Stomach smooth muscle (tissue), 2 donors: ENCODE measurements at regions not wholly inside any gene's neighbourhood (a gene's known extent, or its start where the extent isn't known, plus 50 kb on each side); places are given as distances from the start of the nearest gene placed in this dataset.

Experiments used
- H3K27ac ChIP-seq: one replicate; pipeline ENCODE4 v1.7.0; 2013; ENCODE audit warnings: mild to moderate bottlenecking, low read length, inconsistent platforms
- H3K27me3 ChIP-seq, 2 donors: one replicate each; pipeline ENCODE4 v1.7.0; 2013; ENCODE audit warnings: low read length in 2 of 2; ENCODE audit not compliant: insufficient read depth in 2 of 2, control insufficient read depth in 1 of 2
- H3K36me3 ChIP-seq, 2 donors: one replicate each; pipeline ENCODE4 v1.7.0; 2013; ENCODE audit warnings: low read length in 2 of 2; ENCODE audit not compliant: control insufficient read depth in 2 of 2, insufficient read depth in 2 of 2
- H3K4me1 ChIP-seq: one replicate; pipeline ENCODE4 v1.7.0; 2013; ENCODE audit warnings: low read length; ENCODE audit not compliant: control insufficient read depth, insufficient read depth
- H3K4me3 ChIP-seq, 2 donors: one replicate each; pipeline ENCODE4 v1.7.0; 2013; ENCODE audit warnings: low read length in 2 of 2
- H3K9ac ChIP-seq, 2 donors: one replicate each; pipeline ENCODE4 v1.7.0; 2013; ENCODE audit warnings: low read length in 2 of 2, mild to moderate bottlenecking in 1 of 2
- H3K9me3 ChIP-seq, 2 donors: one replicate each; pipeline ENCODE4 v1.7.0; 2013; ENCODE audit warnings: low read length in 2 of 2; ENCODE audit not compliant: control insufficient read depth in 2 of 2
- donor health status: healthy.
- donor health status: Pancreatic carcinoma.

DNA sequence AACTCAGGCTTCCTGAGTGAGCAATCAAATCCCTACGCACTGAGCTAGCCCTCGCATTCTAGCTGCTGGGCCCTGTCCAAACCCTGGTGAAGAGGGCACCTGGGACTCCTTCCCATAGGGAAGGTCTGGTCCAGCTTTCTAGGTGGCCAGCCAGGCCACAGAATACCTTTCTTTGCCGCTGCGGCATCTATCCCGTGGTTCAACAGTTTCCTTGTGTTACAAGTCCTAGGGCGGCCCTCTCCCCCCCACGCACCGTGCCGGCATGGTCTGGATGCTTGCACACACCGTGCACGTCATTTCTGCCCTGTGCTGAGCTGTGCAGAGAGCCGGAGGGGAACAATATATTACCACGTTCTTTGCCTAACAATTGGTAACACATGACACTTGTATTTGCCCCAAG is 164.6 kb upstream of the TSHZ3 start:
- Histone ChIP-seq H3K27me3 (no peaks in the 10 kb centered on the region), H3K36me3 (no peaks in the 10 kb centered on the region)

DNA sequence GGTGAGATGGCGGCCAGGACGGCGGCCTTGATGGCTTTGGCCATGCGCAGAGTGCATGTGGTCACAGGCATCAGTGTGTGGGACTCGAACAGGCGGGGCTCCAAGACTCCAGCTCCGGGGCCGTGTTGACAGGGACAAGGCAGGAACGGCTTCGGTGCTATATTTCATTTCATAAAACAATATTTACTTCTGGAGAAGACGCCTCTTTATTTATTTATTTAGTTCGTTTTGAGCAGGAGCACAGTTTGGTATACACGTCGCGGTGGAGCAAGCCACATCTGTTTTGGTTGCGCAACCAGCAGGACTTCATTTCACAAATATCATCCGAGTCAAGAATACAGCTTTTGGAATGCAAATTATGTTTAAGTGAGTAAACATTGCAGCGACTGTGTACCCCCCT is 166.7 kb upstream of the TSHZ3 start:
- no peak overlapping the region for H3K27ac ChIP-seq

More for the DNA sequence above, 164.6 kb upstream of the TSHZ3 start:
- Histone ChIP-seq H3K4me3 (no peak overlapping the region), H3K9ac (no peak overlapping the region), H3K9me3 (no peaks in the 10 kb centered on the region), H3K4me1 (no peaks in the 10 kb centered on the region), H3K27ac (no peak overlapping the region)

DNA sequence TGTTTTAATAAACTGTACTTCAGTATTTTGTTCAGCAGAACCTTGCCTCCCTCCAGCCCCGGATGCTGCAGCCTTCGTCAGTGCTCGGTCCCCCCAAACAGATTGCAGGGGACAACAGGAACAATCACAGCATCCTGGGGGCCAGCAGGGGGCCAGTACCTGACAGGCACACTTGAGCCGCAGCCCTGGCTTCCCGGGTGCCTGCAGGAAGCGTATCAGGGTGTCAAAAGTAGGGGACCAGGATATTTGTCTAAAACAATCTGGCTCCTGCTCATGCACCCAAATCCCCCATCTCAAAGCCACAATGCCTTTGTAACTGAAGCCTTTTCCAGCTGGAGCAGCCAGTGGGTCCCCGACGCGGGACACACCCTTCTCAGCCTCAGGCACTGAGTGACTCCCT is 167.5 kb upstream of the TSHZ3 start:
- Histone ChIP-seq H3K4me3 (no peak overlapping the region), H3K27me3 (no peaks in the 10 kb centered on the region), H3K4me1 (no peaks in the 10 kb centered on the region), H3K9ac (no peak overlapping the region), H3K9me3 (no peaks in the 10 kb centered on the region), H3K36me3 (no peaks in the 10 kb centered on the region), H3K27ac (no peak overlapping the region)

More for the DNA sequence above, 166.7 kb upstream of the TSHZ3 start:
- no peaks in the 10 kb centered on the region for H3K9me3 ChIP-seq
- H3K36me3 ChIP-seq = no peaks in the 10 kb centered on the region
- H3K27me3 ChIP-seq = no peaks in the 10 kb centered on the region
- no peak overlapping the region for H3K4me3 ChIP-seq
- no peak overlapping the region for H3K9ac ChIP-seq
- no peaks in the 10 kb centered on the region for H3K4me1 ChIP-seq

DNA sequence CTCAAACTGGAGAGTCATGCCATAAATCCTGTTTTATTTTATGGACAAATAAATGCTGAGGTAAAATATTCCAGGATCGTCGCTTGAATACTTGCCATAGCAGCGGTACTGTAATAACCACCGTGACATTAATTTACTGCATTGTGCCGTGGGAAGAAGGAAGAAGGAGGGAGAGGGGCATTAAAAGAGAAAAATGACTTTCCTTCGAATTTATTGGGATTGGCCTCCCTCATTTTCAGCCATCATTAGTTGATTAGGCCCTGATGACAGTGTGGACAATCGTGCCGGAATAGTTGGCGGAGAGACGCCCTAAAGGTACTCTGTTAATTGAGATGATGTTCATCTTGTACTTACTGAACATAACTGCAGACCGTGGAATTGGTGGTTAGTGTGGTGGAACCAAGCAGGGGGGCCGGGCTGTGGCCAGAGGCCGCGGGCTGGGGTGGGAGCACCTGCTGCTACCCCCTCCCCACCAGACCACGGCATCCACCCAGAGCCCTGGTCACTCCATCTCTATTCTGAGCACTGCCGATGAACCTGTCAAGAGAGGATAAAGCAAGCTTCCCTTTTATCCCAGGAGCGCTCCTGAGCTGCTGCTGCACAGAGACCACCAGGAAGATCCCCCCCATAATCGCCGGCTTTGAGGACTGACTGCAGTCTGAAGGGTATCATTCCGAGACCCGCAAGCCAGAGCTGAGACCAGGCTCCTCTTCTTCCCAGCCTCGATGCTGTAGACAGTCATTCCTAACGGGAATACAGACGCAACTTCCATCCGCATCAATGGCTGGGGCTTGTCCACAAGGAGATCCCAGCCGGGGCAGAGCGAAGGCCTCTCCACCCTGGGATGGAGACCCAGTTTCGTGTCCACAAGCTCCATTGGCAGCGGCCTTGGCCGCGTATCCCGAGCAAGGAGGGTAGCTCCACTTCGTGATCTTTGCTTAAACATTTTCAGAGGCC is 168.3 kb upstream of the TSHZ3 start:
- no peaks in the 10 kb centered on the region for H3K27me3 ChIP-seq
- no peak overlapping the region for H3K27ac ChIP-seq
- H3K9me3 ChIP-seq = no peaks in the 10 kb centered on the region
- H3K4me1 ChIP-seq = no peaks in the 10 kb centered on the region
- no peak overlapping the region for H3K4me3 ChIP-seq
- H3K36me3 ChIP-seq = no peaks in the 10 kb centered on the region
- no peak overlapping the region for H3K9ac ChIP-seq

DNA sequence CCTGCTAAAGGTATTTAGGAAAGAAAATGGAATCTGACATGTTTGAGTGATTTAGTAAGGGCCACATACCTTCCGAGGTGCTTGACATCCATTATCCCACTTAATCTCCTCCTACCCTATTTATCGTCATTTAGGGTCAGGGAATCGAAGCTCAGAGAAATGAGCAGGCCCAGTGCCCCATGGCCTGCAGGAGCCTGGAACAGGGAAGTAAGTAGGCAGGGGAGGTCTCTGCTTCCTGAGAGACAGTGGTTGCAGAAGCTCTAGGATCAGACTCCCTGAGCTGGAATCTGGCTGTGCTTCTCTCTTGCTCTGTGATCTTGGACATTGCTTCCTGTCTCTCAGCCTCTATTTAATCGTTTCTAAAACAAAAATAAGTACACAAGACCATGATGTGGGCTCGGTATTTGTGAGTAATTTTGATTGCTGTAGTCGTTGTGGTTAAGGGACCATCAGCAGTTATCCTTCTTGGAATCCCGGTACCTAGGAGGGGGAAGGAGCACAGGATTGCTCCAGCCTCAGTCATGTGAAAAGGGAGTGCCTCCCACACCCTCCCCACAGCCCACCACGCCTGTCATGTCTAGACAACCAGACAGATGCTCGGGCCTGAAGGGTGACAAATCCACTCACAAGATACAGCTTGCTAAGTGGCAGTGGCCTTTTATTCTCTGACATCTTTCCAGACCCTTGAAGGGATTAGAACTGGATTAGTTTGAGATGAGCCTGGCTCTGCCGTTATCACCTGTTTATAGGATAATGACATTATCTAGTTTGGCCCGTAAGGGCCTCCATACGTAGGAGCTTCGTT is 169.2 kb upstream of the TSHZ3 start:
- no peaks in the 10 kb centered on the region for H3K9me3 ChIP-seq
- H3K9ac ChIP-seq = no peak overlapping the region
- H3K4me1 ChIP-seq = no peaks in the 10 kb centered on the region
- no peaks in the 10 kb centered on the region for H3K36me3 ChIP-seq
- H3K27ac ChIP-seq = no peak overlapping the region
- H3K27me3 ChIP-seq = no peaks in the 10 kb centered on the region
- H3K4me3 ChIP-seq = no peak overlapping the region

DNA sequence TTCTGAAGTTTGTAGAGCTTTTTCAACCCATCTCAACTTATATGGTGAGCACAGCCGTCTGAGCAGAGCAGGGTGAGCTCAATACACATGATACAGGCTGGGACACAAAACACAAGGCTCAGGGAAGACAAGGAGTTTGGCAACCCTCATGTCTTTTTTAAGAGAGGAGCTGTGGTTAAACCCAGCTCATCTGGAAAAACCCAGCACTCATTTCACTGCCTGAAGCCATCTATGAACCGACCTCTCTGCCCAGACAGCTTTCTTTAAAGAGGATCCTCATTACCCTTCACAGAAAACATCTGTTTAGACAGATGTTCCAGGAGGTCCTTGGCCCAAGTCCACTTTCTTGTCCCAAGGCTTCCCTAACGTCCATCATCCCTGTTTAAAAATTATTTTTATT is 170.0 kb upstream of the TSHZ3 start:
- Histone ChIP-seq H3K27me3 (no peaks in the 10 kb centered on the region), H3K9me3 (no peaks in the 10 kb centered on the region), H3K4me1 (no peaks in the 10 kb centered on the region), H3K36me3 (no peaks in the 10 kb centered on the region), H3K9ac (no peak overlapping the region), H3K4me3 (no peak overlapping the region), H3K27ac (no peak overlapping the region)

DNA sequence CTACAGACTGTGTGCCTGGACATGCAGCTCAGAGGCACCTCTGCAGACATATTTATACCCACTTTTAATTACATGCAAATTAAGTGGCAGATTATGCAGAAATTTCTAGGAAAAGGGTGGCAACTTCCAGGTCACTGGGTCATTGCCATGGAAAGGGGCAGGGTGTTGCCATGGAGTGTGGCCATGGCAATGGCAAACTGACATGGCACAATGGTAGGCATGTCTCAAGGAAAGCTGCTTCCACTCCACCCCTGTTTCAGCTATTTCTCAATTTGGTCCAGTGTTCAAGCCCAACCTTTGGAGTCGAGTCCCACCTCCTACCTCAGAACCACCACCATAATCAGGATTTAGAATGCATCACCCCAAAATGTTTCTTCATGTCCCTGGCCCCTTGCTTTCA is 170.7 kb upstream of the TSHZ3 start:
- Histone ChIP-seq H3K4me1 (no peaks in the 10 kb centered on the region), H3K4me3 (no peak overlapping the region), H3K36me3 (no peaks in the 10 kb centered on the region), H3K27me3 (no peaks in the 10 kb centered on the region), H3K27ac (no peak overlapping the region), H3K9ac (no peak overlapping the region), H3K9me3 (no peaks in the 10 kb centered on the region)

DNA sequence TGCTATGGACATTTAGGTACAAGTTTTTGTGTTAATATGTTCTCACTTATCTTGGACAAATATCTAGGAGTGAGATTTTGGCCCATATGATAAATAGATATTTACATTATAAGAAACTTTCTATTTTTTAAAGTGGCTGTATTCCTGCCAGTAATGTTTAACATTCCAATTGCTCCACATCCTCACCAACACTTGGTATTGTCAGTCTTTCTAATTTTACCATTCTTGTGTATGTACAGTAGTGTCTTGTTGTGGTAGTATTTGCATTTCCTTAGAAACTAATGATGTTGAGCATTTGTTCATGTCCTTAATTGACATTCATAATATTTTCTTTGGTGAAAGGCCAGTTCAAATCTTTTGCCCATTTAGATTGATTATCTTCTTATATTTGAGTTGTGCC is 171.4 kb upstream of the TSHZ3 start:
- H3K27ac ChIP-seq = no peak overlapping the region
- no peaks in the 10 kb centered on the region for H3K27me3 ChIP-seq
- H3K4me3 ChIP-seq = no peak overlapping the region
- no peak overlapping the region for H3K9ac ChIP-seq
- H3K36me3 ChIP-seq = no peaks in the 10 kb centered on the region
- H3K9me3 ChIP-seq = no peaks in the 10 kb centered on the region
- H3K4me1 ChIP-seq = no peaks in the 10 kb centered on the region

DNA sequence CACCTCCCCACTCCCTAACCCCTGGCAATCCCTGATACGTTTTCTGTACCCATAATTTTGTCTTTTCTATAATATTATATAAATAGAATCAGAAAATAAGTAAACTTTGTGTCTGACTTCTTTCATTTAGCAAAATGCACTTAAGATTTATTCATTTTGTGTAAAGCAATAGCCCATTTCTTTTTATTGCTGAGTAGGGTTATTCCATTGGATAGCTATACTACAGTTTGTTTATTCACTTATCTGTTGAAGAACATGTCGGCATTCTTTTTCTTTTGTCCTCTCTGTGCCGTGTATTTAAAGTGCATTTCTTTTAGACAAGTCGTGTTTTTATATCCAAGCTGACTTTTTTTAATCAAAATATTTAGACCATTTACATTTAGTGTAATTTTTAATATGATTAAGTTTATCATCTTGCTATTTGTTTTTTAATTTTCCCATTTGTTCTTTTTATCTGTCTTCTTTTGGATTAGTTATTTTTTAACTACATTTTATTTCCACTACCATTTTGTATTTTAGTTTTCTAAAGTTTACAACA is 176.4 kb upstream of the TSHZ3 start:
- Histone ChIP-seq H3K9me3 (peaks cover 8 to 11% of the 10 kb centered on the region in 2 donors), H3K9ac (no peak overlapping the region), H3K36me3 (no peaks in the 10 kb centered on the region)

DNA sequence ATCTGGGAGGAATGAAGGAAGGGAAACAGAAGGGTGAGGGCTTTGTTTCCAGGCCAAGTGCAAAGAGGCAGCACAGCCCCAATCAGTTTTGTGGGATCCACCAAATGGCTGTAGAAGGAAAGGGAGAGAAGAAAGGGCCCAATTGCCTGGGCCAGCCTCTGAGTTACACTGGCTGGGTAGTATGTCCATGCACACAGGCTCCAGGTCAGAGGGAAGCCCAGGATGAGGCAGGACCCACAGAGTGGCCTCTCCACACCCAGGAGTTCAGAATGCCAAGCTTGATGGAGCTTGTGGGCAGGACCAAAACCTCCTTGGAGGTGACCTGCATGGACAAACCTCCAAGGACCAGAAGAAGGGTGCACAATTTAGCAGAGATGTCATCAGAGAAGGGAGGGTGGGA is 178.2 kb upstream of the TSHZ3 start:
- Histone ChIP-seq H3K9ac (no peak overlapping the region), H3K9me3 (peaks cover 8 to 11% of the 10 kb centered on the region in 2 donors), H3K36me3 (no peaks in the 10 kb centered on the region), H3K4me3 (no peak overlapping the region), H3K27ac (no peak overlapping the region), H3K27me3 (no peaks in the 10 kb centered on the region), H3K4me1 (no peaks in the 10 kb centered on the region)

More for the DNA sequence above, 176.4 kb upstream of the TSHZ3 start:
- Histone ChIP-seq H3K27me3 (no peaks in the 10 kb centered on the region), H3K27ac (no peak overlapping the region), H3K4me3 (no peak overlapping the region), H3K4me1 (no peaks in the 10 kb centered on the region)
